Trophoblast cell (in vitro differentiated cells and primary cell): ENCODE measurements at regions not wholly inside any gene's neighbourhood (a gene's known extent, or its start where the extent isn't known, plus 50 kb on each side); places are given as distances from the start of the nearest gene placed in this dataset.
A peak's percentile ranks its signal among the peaks of the same experiment; 100 is the strongest.

Experiments used
- DNase-seq, 2 donors: peaks; one replicate each; pipeline ENCODE4 v3.0.0-alpha.2; 2016
- H2AFZ ChIP-seq: 2 replicates; pipeline ENCODE4 v1.6.1; 2013; ENCODE audit warnings: low read length, moderate library complexity, mild to moderate bottlenecking; ENCODE audit not compliant: insufficient read depth, poor library complexity
- H2AK5ac ChIP-seq: 2 replicates; pipeline ENCODE4 v1.6.1; 2013; ENCODE audit warnings: mild to moderate bottlenecking, low read length
- H2BK120ac ChIP-seq: 2 replicates; pipeline ENCODE4 v1.6.1; 2013; ENCODE audit warnings: low read length, mild to moderate bottlenecking, moderate library complexity; ENCODE audit not compliant: insufficient read depth, poor library complexity
- H2BK12ac ChIP-seq: 2 replicates; pipeline ENCODE4 v1.6.1; 2013; ENCODE audit warnings: mild to moderate bottlenecking, low read length, moderate library complexity
- H2BK5ac ChIP-seq: 2 replicates; pipeline ENCODE4 v1.6.1; 2013; ENCODE audit warnings: low read length, low read depth, moderate library complexity, mild to moderate bottlenecking; ENCODE audit not compliant: poor library complexity
- H3K14ac ChIP-seq: 2 replicates; pipeline ENCODE4 v1.6.1; 2013; ENCODE audit warnings: mild to moderate bottlenecking, low read length
- H3K18ac ChIP-seq: 2 replicates; pipeline ENCODE4 v1.6.1; 2013; ENCODE audit warnings: mild to moderate bottlenecking, low read length
- H3K23ac ChIP-seq: 2 replicates; pipeline ENCODE4 v1.6.1; 2013; ENCODE audit warnings: low read length
- H3K27ac ChIP-seq: 2 replicates; pipeline ENCODE4 v1.5.1; 2013; ENCODE audit warnings: low read depth, mild to moderate bottlenecking, inconsistent platforms, low read length, moderate library complexity
- H3K27me3 ChIP-seq: 2 replicates; pipeline ENCODE4 v1.6.1; 2013; ENCODE audit warnings: inconsistent platforms, mild to moderate bottlenecking, low read length, moderate library complexity; ENCODE audit not compliant: insufficient read depth
- H3K36me3 ChIP-seq, 2 experiments: 1 replicate in 1 of 2; 2 replicates in 1 of 2; pipeline ENCODE4 v1.6.1; 2013; ENCODE audit warnings: low read length in 2 of 2, mild to moderate bottlenecking in 2 of 2, moderate library complexity in 1 of 2; ENCODE audit not compliant: insufficient read depth in 2 of 2, control insufficient read depth in 1 of 2
- H3K4ac ChIP-seq: 2 replicates; pipeline ENCODE4 v1.6.1; 2013; ENCODE audit warnings: low read depth, mild to moderate bottlenecking, low read length, moderate library complexity
- H3K4me1 ChIP-seq, 2 experiments: 1 replicate in 1 of 2; 2 replicates in 1 of 2; pipeline ENCODE4 v1.6.1; 2013; ENCODE audit warnings: low read length in 2 of 2, mild to moderate bottlenecking in 2 of 2, moderate library complexity in 1 of 2; ENCODE audit not compliant: insufficient read depth in 2 of 2, control insufficient read depth in 1 of 2
- H3K4me2 ChIP-seq: 2 replicates; pipeline ENCODE4 v1.6.1; 2013; ENCODE audit warnings: inconsistent platforms, mild to moderate bottlenecking, low read length, moderate library complexity
- H3K4me3 ChIP-seq: 2 replicates; pipeline ENCODE4 v1.5.1; 2013; ENCODE audit warnings: mild to moderate bottlenecking, low read depth, low read length, inconsistent platforms
- H3K79me1 ChIP-seq: one replicate; pipeline ENCODE4 v1.6.1; 2013; ENCODE audit warnings: low read length
- H3K79me2 ChIP-seq: 2 replicates; pipeline ENCODE4 v1.6.1; 2013; ENCODE audit warnings: low read length, mild to moderate bottlenecking; ENCODE audit not compliant: control insufficient read depth, insufficient read depth, poor library complexity
- H3K9ac ChIP-seq: 2 replicates; pipeline ENCODE4 v1.6.1; 2013; ENCODE audit warnings: mild to moderate bottlenecking, low read length
- H3K9me3 ChIP-seq: 2 replicates; pipeline ENCODE4 v1.6.1; 2013; ENCODE audit warnings: low read depth, mild to moderate bottlenecking, control low read depth, inconsistent platforms, low read length; ENCODE audit not compliant: insufficient read depth
- H4K12ac ChIP-seq: 2 replicates; pipeline ENCODE4 v1.6.1; 2013; ENCODE audit warnings: low read depth, mild to moderate bottlenecking, low read length, moderate library complexity
- H4K8ac ChIP-seq: 2 replicates; pipeline ENCODE4 v1.6.1; 2013; ENCODE audit warnings: low read depth, mild to moderate bottlenecking, low read length, moderate library complexity
- H4K91ac ChIP-seq: one replicate; pipeline ENCODE4 v1.6.1; 2013; ENCODE audit warnings: low read depth, mild to moderate bottlenecking, low read length, moderate library complexity
- WGBS: extraction: QIAGEN DNeasy Blood & Tissue Kit; methylation state at CpG from one replicate; pipeline ENCODE4 v1.1.7; 2013; ENCODE audit warnings: missing lambda C conversion rate; ENCODE audit not compliant: insufficient read length, insufficient coverage; ENCODE audit errors: extremely low coverage; 5-methylcytosine and 5-hydroxymethylcytosine counted together

GRCh38 chr4:123747016-123747415 is 350.4 kb downstream of the SPRY1 start:
- H3K36me3 ChIP-seq, result no peaks in the 10 kb centered on the region
- no peak overlapping the region for H2AFZ ChIP-seq
- no peak overlapping the region for H2BK5ac ChIP-seq
- peak in 1 of 2 donors; percentile 41 for DNase-seq
- H3K27me3 ChIP-seq, result no peaks in the 10 kb centered on the region
- H3K79me2 ChIP-seq, result no peaks in the 10 kb centered on the region
- no peak overlapping the region for H2BK12ac ChIP-seq
- H4K12ac ChIP-seq, result no peak overlapping the region
- peaks cover 3% of the 10 kb centered on the region in 2 experiments for H3K4me1 ChIP-seq
- H3K14ac ChIP-seq, result no peak overlapping the region
- H3K4ac ChIP-seq, result no peak overlapping the region
- no peak overlapping the region for H3K4me2 ChIP-seq
- no peak overlapping the region for H3K4me3 ChIP-seq
- no CpG with 5 or more reads among the region's 7 CpGs for WGBS
- H3K23ac ChIP-seq, result no peak overlapping the region
- no peak overlapping the region for H2AK5ac ChIP-seq
- no peak overlapping the region for H3K18ac ChIP-seq
- no peak overlapping the region for H3K9ac ChIP-seq
- H3K9me3 ChIP-seq, result no peaks in the 10 kb centered on the region
- H3K79me1 ChIP-seq, result no peaks in the 10 kb centered on the region
- H4K8ac ChIP-seq, result no peak overlapping the region
- H2BK120ac ChIP-seq, result no peak overlapping the region
- H4K91ac ChIP-seq, result no peak overlapping the region
- no peak overlapping the region for H3K27ac ChIP-seq

GRCh38 chr4:123748806-123749205 is 352.2 kb downstream of the SPRY1 start:
- Histone ChIP-seq H4K8ac (no peak overlapping the region), H4K91ac (no peak overlapping the region), H3K36me3 (no peaks in the 10 kb centered on the region), H3K79me2 (no peaks in the 10 kb centered on the region), H2AK5ac (no peak overlapping the region), H3K9me3 (no peaks in the 10 kb centered on the region), H3K4ac (no peak overlapping the region), H3K4me2 (no peak overlapping the region), H2BK12ac (no peak overlapping the region), H2BK5ac (no peak overlapping the region), H3K4me1 (peaks cover 3% of the 10 kb centered on the region in 2 experiments), H3K14ac (no peak overlapping the region), H3K18ac (no peak overlapping the region), H3K27ac (no peak overlapping the region), H3K23ac (no peak overlapping the region), H3K4me3 (no peak overlapping the region), H3K79me1 (no peaks in the 10 kb centered on the region), H3K9ac (no peak overlapping the region), H4K12ac (no peak overlapping the region), H3K27me3 (no peaks in the 10 kb centered on the region), H2AFZ (no peak overlapping the region), H2BK120ac (no peak overlapping the region)
- no CpG with 5 or more reads among the region's 3 CpGs for WGBS
- no peak for DNase-seq

GRCh38 chr4:123749383-123749782 is 352.8 kb downstream of the SPRY1 start:
- no peak overlapping the region for H2BK120ac ChIP-seq
- WGBS, result no CpG with 5 or more reads among the region's 7 CpGs
- no peak overlapping the region for H4K91ac ChIP-seq
- H3K23ac ChIP-seq, result no peak overlapping the region
- no peaks in the 10 kb centered on the region for H3K79me2 ChIP-seq
- H3K9ac ChIP-seq, result no peak overlapping the region
- H2BK5ac ChIP-seq, result no peak overlapping the region
- H3K27me3 ChIP-seq, result no peaks in the 10 kb centered on the region
- H3K14ac ChIP-seq, result no peak overlapping the region
- H3K36me3 ChIP-seq, result no peaks in the 10 kb centered on the region
- H2AK5ac ChIP-seq, result no peak overlapping the region
- no peaks in the 10 kb centered on the region for H3K9me3 ChIP-seq
- H4K8ac ChIP-seq, result no peak overlapping the region
- H4K12ac ChIP-seq, result no peak overlapping the region
- no peak overlapping the region for H3K4me3 ChIP-seq
- no peak overlapping the region for H2BK12ac ChIP-seq
- peaks cover 3% of the 10 kb centered on the region in 2 experiments for H3K4me1 ChIP-seq
- no peak overlapping the region for H3K4ac ChIP-seq
- H3K18ac ChIP-seq, result no peak overlapping the region
- no peaks in the 10 kb centered on the region for H3K79me1 ChIP-seq
- H2AFZ ChIP-seq, result no peak overlapping the region
- no peak overlapping the region for H3K27ac ChIP-seq
- no peak for DNase-seq
- no peak overlapping the region for H3K4me2 ChIP-seq

GRCh38 chr4:123750044-123750443 is 353.4 kb downstream of the SPRY1 start:
- H3K4me3 ChIP-seq, result no peak overlapping the region
- H4K8ac ChIP-seq, result no peak overlapping the region
- peaks cover 3% of the 10 kb centered on the region in 2 experiments for H3K4me1 ChIP-seq
- no peak overlapping the region for H3K4ac ChIP-seq
- H2AK5ac ChIP-seq, result no peak overlapping the region
- H3K79me1 ChIP-seq, result no peaks in the 10 kb centered on the region
- no peak overlapping the region for H2BK120ac ChIP-seq
- no peak overlapping the region for H2AFZ ChIP-seq
- DNase-seq, result no peak
- no peak overlapping the region for H3K4me2 ChIP-seq
- H3K36me3 ChIP-seq, result no peaks in the 10 kb centered on the region
- H3K9ac ChIP-seq, result no peak overlapping the region
- no peaks in the 10 kb centered on the region for H3K27me3 ChIP-seq
- H4K12ac ChIP-seq, result no peak overlapping the region
- H3K23ac ChIP-seq, result no peak overlapping the region
- H3K9me3 ChIP-seq, result no peaks in the 10 kb centered on the region
- no peak overlapping the region for H2BK5ac ChIP-seq
- H4K91ac ChIP-seq, result no peak overlapping the region
- no peak overlapping the region for H3K18ac ChIP-seq
- H3K14ac ChIP-seq, result no peak overlapping the region
- H3K79me2 ChIP-seq, result no peaks in the 10 kb centered on the region
- no peak overlapping the region for H3K27ac ChIP-seq
- no CpG with 5 or more reads among the region's 3 CpGs for WGBS
- H2BK12ac ChIP-seq, result no peak overlapping the region
